ENCODE measurements at regions not wholly inside any gene's neighbourhood (a gene's known extent, or its start where the extent isn't known, plus 50 kb on each side); places are given as distances from the start of the nearest gene placed in this dataset.

DNA sequence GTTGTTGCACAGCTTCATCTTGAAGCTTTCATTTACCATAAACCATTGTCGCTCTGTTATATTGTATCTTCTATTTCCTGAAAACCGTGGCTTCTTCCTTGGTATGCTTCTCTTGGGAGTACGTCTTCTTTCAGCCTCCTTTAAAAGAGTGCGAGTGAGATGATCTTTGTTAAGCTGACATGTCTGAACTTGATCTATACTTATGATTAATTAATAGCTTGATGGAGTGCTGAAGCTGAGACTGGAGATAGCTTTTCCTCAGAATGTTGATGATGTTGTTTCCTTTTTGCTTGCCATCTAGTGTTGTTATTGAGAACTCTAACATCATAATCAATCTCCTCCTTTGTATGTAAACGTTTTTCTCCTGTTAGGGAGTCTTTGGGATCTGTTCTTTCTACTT lies 529.3 kb upstream of the SPRY2 start:
- WGBS (ENCODE audit: low lambda C conversion rate, missing lambda C conversion rate), result 84% methylated on average over 5 of the region's 5 CpGs
- Histone ChIP-seq H3K4me3 (no peak overlapping the region), H3K27me3 (no peaks in the 10 kb centered on the region), H3K9me2 (replicated peaks; ENCODE audit: insufficient read depth) (no peaks in the 10 kb centered on the region), H3K4me1 (ENCODE audit: insufficient read depth) (no peaks in the 10 kb centered on the region), H3K9me3 (ENCODE audit: low read depth) (no peaks in the 10 kb centered on the region), H2AFZ (no peak overlapping the region), H3K36me3 (replicated peaks; ENCODE audit: insufficient read depth, low read depth) (no peaks in the 10 kb centered on the region), H4K20me1 (ENCODE audit: insufficient read depth, poor library complexity, severe bottlenecking) (no peaks in the 10 kb centered on the region), H3K79me2 (no peaks in the 10 kb centered on the region), H3K4me2 (no peak overlapping the region), H3K27ac (no peak overlapping the region)
- no peak for TF ChIP-seq CTCF (IDR thresholded peaks at IDR 0.05; ENCODE audit: poor library complexity)
- TF ChIP-seq EZH2phosphoT487 (IDR thresholded peaks at IDR 0.05; ENCODE audit: low read depth, severe bottlenecking, unreplicated experiment), result no peak
- no peak for TF ChIP-seq EZH2 (IDR thresholded peaks at IDR 0.05; ENCODE audit: borderline replicate concordance)
- no peak for DNase-seq (ENCODE audit: low spot score)

DNA sequence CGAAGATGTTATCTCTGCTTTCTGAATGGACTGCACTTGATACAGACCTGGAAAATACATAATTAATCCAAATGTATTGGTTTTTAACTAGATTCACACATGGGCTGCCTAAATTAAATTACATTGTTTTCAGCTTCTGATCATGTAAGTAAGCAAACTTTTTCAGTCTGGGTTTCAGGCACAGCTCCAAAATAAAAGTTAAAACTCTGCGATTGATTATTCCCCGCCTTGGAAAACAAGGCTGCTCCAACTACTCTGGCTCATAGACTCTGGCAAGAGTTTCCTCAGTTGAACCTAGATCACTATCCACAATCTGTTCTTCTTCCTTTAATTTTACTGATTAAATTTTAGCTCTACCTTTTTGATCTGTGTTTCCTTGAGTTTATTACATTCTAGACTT lies 526.0 kb upstream of the SPRY2 start:
- Histone ChIP-seq H3K27me3 (no peaks in the 10 kb centered on the region), H3K9me2 (replicated peaks; ENCODE audit: insufficient read depth) (no peaks in the 10 kb centered on the region), H4K20me1 (ENCODE audit: insufficient read depth, poor library complexity, severe bottlenecking) (no peaks in the 10 kb centered on the region), H3K79me2 (no peaks in the 10 kb centered on the region), H3K9me3 (ENCODE audit: low read depth) (no peaks in the 10 kb centered on the region), H3K4me1 (ENCODE audit: insufficient read depth) (no peaks in the 10 kb centered on the region), H3K27ac (no peak overlapping the region), H3K4me3 (no peak overlapping the region), H3K4me2 (no peak overlapping the region), H2AFZ (no peak overlapping the region), H3K36me3 (replicated peaks; ENCODE audit: insufficient read depth, low read depth) (no peaks in the 10 kb centered on the region)
- 86% methylated on average over 3 of the region's 3 CpGs for WGBS (ENCODE audit: low lambda C conversion rate, missing lambda C conversion rate)
- TF ChIP-seq EZH2phosphoT487 (IDR thresholded peaks at IDR 0.05; ENCODE audit: low read depth, severe bottlenecking, unreplicated experiment), result no peak
- TF ChIP-seq EZH2 (IDR thresholded peaks at IDR 0.05; ENCODE audit: borderline replicate concordance), result no peak
- TF ChIP-seq CTCF (IDR thresholded peaks at IDR 0.05; ENCODE audit: poor library complexity), result no peak
- no peak for DNase-seq (ENCODE audit: low spot score)

GRCh38 chr13:80865329-80865728 lies 524.4 kb upstream of the SPRY2 start:
- Histone ChIP-seq H3K9me3 (ENCODE audit: low read depth) (no peaks in the 10 kb centered on the region), H3K79me2 (no peaks in the 10 kb centered on the region), H3K4me1 (ENCODE audit: insufficient read depth) (no peaks in the 10 kb centered on the region), H4K20me1 (ENCODE audit: insufficient read depth, poor library complexity, severe bottlenecking) (no peaks in the 10 kb centered on the region), H3K27me3 (no peaks in the 10 kb centered on the region), H3K36me3 (replicated peaks; ENCODE audit: insufficient read depth, low read depth) (no peaks in the 10 kb centered on the region), H3K27ac (no peak overlapping the region), H2AFZ (no peak overlapping the region), H3K9me2 (replicated peaks; ENCODE audit: insufficient read depth) (no peaks in the 10 kb centered on the region), H3K4me2 (no peak overlapping the region), H3K4me3 (no peak overlapping the region)
- TF ChIP-seq EZH2 (IDR thresholded peaks at IDR 0.05; ENCODE audit: borderline replicate concordance), result no peak
- no peak for TF ChIP-seq EZH2phosphoT487 (IDR thresholded peaks at IDR 0.05; ENCODE audit: low read depth, severe bottlenecking, unreplicated experiment)
- no peak for TF ChIP-seq CTCF (IDR thresholded peaks at IDR 0.05; ENCODE audit: poor library complexity)
- WGBS (ENCODE audit: low lambda C conversion rate, missing lambda C conversion rate), result 58% methylated on average over 1 of the region's 1 CpG
- no peak for DNase-seq (ENCODE audit: low spot score)

DNA sequence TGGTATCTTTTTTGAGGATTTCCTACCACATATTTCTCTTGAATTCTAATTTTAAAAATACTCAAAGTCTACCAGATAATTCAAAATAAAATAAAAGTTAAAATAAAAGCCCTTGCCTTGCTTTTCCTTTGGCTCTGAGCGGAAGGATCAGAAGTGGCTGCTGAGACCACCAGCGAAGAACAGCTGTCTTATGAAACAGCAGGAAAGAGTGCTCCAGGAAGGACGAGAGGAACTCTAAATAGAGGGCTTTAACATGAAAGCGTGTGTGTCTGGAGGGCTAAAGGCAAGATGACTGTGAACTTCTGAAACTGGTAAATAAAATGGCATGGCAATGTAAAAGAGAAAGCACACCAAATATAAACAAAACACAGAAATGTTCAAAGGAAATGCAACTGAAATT lies 521.5 kb upstream of the SPRY2 start:
- H3K4me1 ChIP-seq (ENCODE audit: insufficient read depth), result no peaks in the 10 kb centered on the region
- no peaks in the 10 kb centered on the region for H3K79me2 ChIP-seq
- no peak overlapping the region for H3K4me3 ChIP-seq
- no peak for DNase-seq (ENCODE audit: low spot score)
- TF ChIP-seq EZH2 (IDR thresholded peaks at IDR 0.05; ENCODE audit: borderline replicate concordance) (no peak), CTCF (IDR thresholded peaks at IDR 0.05; ENCODE audit: poor library complexity) (no peak), EZH2phosphoT487 (IDR thresholded peaks at IDR 0.05; ENCODE audit: low read depth, severe bottlenecking, unreplicated experiment) (no peak)
- no peaks in the 10 kb centered on the region for H3K27me3 ChIP-seq
- no peak overlapping the region for H3K27ac ChIP-seq
- whole genome bisulfite sequencing (ENCODE audit: low lambda C conversion rate, missing lambda C conversion rate), result 48% methylated on average over 4 of the region's 4 CpGs
- H3K9me3 ChIP-seq (ENCODE audit: low read depth), result no peaks in the 10 kb centered on the region
- no peaks in the 10 kb centered on the region for H3K36me3 ChIP-seq (replicated peaks; ENCODE audit: insufficient read depth, low read depth)
- no peaks in the 10 kb centered on the region for H4K20me1 ChIP-seq (ENCODE audit: insufficient read depth, poor library complexity, severe bottlenecking)
- peak overlapping the region; percentile 9 for H3K4me2 ChIP-seq
- H2AFZ ChIP-seq, result no peak overlapping the region
- no peaks in the 10 kb centered on the region for H3K9me2 ChIP-seq (replicated peaks; ENCODE audit: insufficient read depth)

All from hepatocyte (in vitro differentiated cells).